GM19238 (cell line): ENCODE measurements at regions not wholly inside any gene's neighbourhood (a gene's known extent, or its start where the extent isn't known, plus 50 kb on each side); places are given as distances from the start of the nearest gene placed in this dataset.

Experiments
- DNase-seq: peaks from one replicate; pipeline ENCODE4 v3.0.0; 2011; ENCODE audit warnings: low spot score; ENCODE audit not compliant: insufficient read length

DNA sequence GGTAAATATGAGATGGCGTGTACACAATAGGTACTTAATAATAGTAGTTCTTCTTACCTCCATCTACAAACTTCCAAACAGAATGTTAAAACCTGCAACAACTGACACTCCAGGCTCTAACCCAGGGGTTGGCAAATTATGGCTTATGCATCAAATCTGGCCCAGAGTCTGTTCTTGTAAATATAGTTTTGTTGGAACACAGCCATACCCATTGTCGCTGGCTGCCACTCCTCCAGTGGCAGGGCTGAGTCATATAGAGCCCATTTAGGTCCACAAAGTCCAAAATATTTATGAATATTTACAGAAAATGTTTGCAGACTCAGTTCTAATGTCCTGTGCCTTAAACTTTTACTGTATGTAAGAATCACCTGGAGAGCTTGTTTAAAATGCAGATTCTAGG lies 69.9 kb upstream of the BTBD3 start:
- DNase-seq = no peak

DNA sequence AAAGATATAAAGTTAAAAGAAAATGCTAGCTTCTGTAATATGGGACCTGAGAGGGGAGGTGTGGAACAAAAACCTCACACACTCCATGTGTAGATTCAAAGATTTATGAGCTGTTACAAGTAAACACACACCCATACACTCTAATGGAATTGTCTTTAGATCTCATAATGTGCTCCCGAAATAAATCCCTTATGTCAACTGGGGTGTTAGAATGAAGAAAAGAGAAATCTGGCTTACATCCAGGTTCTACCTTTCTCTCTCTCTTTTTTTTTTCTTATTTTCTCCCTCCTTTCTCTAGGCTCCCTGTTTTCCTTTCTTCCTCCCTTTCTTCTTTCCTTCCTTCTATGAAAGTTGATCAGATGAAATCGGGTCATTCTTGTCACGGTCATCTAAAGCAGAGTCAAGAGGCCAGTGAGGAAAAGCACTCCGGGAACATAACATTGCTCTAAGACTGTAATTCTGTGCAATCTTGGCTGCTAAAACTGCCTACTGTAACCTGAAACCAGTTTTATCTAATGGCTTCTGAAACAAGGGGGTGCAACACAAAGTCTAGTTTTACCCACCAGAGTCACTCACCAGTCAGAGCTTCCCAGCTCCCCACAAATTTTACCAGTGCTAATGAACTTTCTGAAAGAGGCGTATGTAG lies 68.3 kb upstream of the BTBD3 start:
- DNase-seq = no peak

DNA sequence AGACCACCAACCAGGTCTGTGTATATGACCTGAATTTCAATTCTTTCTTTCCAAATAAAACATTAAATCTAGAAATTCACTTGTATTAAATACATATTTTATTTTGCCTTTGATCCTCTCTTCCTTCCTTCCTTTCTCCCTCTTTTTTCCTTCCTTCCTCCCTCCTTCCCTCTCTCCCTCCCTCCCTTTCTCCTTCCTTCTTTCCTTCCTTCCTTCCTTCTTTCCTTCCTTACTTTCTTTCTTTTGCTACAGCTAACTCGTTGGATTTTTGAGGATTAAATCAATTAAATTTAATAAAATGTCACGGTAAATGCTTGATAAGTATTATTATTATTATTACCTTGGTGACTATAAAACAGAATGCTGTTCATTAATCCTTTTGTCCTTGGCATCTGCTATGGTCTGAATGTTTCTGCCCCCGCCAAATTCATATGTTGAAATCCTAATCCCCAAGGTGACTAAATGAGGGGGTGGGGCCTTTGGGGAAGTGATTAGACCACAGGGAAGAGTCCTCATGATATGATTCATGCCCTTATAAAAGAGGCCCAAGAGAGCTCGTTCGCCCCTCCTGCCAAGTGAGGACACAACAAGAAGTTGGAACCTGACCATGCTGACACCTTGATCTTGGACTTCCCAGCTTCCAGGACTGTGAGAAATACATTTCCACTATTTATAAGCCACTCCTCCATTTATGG lies 67.6 kb upstream of the BTBD3 start:
- DNase-seq = no peak

DNA sequence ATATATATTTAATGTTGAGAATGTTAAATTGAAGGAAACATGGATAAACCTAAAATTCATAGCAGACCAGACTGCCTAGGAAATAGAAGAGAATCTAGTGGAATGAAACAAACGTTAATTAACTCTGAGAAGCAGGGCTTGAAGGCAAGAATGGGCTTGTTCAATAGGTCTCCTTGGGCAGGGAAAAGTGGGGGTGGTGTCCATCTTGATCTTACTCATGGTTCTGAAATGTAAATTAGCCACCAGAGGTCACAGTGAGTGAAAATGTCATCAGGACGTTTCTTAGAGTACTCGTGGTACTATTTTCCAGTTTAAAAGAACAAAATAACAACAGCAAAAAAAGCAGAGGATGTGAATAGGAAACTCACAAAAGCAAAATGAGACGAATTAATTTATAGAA lies 66.8 kb upstream of the BTBD3 start:
- DNase-seq = no peak

DNA sequence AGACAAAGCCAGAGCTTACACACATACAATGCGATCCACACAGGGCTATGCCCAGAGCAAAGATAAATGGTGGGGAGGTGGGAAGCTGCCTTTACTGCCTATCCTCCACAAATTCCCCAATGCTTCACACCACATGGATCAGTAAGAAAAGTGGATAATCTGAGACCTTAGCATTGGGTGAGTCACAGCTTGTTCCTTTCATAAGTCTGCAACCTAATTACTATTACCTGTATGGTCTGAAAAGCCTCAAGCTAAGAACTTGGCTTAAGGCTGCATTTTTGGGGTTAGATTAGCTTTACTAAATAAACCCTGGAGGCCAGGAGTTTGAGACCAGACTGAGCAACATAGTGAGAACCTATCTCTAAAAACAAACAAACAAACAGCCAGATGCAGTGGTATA lies 66.0 kb upstream of the BTBD3 start:
- DNase-seq = no peak

DNA sequence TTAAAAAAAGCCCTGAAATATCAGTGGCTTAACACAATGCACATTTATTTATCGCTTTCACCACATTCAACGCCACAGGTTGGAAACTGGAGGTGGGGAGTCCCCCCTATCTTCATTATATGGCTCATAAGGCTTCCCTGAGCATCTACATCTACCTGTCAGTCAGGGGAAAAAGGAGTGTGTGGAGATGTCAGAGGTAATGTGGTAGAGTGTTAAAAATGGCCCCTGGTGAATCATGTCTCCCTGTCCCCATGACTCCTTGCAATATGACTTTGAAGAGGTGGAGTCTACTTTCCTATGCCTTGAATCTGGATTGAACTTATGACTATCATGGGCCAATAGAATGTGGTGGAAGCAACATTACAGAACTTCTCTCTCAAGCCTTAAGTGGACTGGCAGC lies 65.5 kb upstream of the BTBD3 start:
- DNase-seq = no peak

DNA sequence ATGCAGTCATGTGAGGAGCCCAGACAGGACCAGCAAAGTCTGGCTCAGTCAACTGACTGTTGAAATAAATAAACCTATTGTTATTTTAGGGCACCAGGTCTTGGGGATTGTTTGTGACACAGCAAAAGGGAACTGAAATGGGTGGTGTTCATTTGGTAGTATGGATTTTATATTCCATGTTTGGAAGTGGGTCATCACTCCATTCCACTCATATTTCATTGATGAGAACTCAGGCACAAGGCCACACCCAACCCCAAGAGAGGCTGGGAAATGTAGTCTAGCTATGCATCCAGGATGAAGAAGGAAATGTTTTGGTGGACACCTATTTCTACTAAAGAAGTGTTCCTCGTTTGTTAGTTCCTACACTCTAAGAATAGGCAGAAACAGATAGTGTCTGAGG lies 64.9 kb upstream of the BTBD3 start:
- no peak for DNase-seq

DNA sequence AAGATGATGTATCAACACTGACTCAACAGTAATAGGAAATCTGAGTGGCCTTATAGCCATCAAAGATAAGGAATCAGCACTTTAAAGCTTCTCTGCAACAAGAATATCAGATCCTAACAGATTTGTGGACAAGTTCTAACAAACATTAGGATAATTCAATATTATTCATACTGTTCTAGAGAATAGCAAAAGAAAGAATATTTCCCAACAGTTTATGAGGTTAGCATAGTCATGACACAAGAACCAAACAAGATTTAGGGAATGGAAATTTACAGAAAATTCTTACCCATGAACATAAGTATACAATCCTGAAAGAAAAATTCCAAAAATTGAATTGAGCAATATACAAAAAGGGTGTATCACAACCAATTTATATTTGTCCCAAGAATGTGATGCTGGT lies 64.3 kb upstream of the BTBD3 start:
- no peak for DNase-seq

DNA sequence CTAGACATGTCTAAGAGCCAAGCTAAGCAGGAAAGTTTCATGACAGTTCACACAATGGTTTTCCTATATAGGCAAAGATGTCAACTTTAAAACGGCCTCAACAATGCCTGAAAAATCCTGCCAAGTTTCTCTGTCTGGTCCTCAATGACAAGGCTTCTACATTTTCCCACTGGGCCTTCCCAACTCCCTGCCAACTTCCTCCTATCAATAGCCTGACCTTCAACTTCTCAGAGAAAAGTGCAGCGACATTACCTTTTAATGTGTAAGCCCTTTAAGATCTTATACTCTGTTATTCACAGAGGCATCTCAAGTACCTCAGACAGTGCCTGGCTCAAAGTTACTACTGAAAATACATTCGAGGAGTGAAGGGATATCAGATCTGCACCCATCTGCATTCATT lies 56.2 kb upstream of the BTBD3 start:
- no peak for DNase-seq

DNA sequence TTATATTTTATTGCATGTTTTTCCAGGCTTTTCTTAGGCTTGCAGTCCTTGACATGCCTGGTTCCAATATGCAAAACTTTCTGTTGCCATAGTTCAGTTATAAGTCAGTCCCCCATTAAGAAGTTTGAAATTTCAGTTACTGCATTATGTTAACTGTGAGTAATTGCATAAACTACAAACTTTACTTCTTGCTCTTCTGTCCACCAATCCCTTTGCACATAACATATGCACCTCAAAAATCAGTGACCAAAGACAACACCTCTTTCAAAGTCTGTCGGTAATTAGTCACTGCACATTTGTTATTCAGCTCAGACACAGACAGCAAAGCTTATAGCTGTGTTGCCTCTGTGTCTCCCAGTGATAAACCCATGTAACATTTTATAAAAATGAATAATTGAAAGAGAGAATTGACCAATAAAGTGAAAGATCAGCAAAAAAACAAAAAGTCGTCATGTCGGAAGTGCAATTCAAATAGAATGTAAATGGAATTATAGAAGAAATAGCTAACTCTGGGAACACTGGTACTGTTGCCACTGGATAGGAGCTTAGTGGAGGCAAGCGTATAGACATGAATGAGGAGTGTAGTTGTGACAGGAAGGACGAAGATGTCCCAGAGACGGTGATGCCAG lies 50.3 kb upstream of the BTBD3 start:
- DNase-seq = no peak
